Hematopoietic multipotent progenitor cell treated with erythropoietin and hydrocortisone succinate and interleukin-3 and kit ligand, for 6 days (in vitro differentiated cells): ENCODE measurements at regions not wholly inside any gene's neighbourhood (a gene's known extent, or its start where the extent isn't known, plus 50 kb on each side); places are given as distances from the start of the nearest gene placed in this dataset.
A peak's percentile ranks its signal among the peaks of the same experiment; 100 is the strongest.
"Not testable (repeated sequence)": the region's sequence is repeated elsewhere in the genome, so short reads cannot be mapped to it uniquely, and the experiment has no call there.

Experiments used
- DNase-seq: peaks from one replicate; pipeline ENCODE4 v3.0.0-alpha.2; 2015

DNA sequence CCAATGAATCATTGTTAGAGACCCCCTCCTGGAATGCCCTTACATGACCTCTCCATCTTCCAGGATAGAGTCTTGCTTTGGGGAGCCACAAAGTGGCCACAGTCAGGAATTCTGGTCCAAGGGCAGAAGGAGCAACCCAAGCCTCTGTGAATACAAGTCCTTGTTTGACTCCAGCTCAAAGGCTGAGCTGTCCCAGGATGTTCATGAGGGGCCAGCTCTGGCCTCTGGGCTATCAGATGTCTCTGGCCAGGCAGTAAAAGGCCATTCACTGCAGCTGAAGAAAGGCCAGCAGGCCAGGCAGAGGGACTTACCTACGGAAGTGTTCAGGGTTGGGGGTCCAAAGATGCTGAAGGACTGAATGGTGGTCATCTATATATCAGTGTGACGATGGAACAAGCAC is 98.3 kb upstream of the IPO9 start:
- no peak for DNase-seq

DNA sequence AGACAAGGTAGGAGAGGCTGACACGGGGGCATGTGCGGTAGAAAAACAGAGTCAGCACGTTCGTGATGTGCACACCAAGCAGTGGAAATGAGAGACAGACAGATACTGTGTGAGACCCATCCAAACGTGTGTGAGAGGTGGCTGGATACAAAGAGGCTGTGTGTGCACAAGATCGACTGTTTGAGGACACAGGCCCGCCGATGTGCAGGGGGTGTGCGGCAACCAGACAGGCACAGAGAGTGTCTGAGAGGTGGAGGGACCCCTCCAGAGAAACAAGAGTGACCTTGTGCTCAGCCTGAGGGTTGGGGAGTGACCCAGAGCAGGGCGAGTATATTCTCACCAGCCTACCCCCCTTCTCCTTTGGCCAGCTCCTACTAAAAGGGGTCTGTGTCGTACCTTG is 97.8 kb upstream of the IPO9 start:
- no peak for DNase-seq

DNA sequence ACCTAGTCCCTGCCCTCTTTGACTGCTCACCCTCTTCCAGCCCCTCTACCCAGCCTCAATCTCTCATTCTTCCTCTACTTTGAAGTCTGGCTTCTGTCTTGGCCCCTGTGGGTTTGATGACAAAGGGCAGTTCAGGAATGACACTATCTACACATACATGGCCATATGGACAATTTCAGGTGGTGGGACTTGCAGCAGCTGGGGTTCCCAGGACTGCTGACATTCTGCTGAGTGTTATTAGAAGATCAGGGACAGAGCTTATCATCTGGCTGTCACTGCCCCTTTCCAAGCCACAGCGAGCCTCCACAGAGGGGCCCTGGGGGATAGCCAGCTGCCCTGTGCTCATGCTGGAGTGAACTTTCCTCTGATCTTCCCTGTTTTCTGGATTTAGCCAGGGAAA is 97.4 kb upstream of the IPO9 start:
- DNase-seq, result no peak

DNA sequence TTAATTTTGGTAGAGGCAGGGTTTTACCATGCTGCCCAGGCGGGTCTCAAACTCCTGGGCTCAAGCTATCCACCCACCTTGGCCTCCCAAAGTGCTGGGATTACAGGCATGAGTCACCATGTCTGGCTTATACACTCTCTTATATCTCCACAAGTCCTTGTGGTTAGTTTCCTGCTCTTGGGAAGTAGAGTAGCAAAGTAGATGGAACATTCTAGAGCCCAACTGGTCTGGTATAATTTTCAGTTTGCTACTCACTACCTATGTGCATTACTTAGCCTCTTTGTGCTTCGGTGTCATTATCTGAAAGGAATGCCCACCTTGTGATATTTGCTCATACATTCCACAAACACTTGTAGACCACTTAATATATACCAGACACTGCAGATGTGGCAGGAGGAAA is 96.6 kb upstream of the IPO9 start:
- no peak for DNase-seq

DNA sequence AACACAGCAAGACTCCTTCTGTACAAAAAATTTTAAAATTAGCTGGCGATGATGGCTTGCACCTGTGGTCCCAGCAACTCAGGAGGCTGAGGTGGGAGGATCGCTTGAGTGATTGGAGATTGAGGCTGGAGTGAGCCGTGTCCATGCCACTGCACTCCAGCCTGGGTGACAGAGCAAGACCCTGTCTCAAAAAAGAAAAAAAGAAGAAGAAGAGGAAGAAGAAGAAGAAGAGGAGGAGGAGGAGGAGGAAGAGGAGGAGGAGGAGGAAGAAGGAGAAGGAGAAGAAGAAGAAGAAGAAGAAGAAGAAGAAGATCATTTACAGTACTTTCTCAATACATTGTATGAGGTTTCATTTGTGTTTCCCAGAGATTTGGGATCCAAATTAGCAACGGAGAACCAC is 94.7 kb upstream of the IPO9 start:
- DNase-seq, result not testable (repeated sequence)

DNA sequence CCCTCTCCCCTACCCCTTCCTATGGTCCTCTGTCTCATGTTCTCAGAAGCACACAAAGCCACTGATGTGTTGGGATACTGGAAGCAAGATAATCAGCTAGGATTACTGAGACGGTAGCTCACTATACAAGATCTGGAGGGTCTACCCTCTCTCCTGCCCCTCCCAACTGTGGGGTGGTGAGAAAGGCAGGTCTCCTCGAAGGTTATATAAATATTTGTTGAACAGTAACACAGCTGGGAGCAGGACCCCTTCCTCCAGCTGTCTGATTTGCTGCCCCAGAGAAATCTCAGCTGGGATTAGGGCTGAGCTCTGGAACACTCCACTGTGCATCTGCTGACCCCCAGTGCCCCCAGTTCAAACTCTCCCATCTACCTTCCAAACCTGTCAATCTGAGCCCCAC is 94.2 kb upstream of the IPO9 start:
- no peak for DNase-seq

DNA sequence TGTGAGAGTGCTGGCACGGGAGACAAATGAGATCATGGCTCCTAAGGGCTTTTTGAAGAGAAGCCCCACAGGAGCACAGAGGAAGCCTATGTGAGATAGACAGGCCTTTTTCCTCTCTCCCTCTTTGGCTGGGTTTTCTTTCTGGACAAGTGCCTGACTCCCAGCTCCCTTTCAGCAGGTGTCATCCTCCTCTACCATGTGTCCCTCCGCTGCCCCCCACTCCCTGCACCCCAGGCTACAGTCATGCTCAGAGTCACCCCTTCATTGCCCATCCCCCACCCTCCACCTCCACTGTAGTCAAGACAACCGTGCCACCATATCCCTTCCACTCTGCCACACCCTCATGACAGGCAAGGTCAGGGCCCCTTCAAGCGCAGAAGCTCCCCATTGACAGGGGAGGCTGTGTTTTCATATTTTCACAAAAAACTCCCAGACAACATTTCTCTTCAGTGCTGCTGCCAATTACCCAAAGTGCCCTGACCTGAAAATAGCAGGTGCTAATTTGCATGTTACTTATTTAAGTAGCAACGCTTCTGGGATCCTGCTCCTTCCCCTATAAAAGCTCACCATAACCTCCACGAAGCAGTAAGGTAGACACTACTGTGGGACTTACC is 92.1 kb upstream of the IPO9 start:
- DNase-seq, result no peak

DNA sequence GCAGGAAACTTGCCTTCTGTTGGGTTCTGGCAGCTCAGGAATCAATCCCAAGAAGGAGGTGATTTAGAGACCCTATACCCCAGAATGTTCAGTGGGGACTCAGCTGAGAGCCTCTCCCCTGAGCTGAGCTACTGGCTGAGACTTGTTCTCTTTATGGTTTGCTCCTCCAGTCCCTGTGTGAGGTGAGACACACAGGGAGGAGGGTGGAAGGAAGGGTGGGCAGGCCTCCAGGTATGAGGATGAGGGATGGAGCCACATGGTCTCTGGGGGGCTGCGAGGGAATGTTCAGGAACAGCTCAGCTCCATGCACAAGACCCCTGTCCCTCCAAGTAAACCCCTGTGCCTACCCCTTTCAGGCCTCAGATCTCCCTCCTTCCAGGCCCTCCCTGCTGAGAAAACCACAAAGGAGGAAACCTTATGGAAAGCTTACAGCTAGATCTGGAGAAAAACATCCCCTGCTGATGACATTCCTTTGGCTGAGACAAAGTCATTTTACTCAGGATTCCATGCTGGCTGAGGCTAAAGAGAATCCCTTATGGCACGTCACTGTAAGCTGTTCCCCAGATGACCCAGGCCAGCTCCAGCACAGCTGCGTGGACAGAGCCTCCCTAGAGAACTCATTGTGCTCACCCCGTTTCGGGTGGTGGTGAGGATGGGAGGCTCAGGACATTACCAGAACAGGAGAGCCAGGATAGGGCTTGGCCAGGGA is 91.5 kb upstream of the IPO9 start:
- no peak for DNase-seq

DNA sequence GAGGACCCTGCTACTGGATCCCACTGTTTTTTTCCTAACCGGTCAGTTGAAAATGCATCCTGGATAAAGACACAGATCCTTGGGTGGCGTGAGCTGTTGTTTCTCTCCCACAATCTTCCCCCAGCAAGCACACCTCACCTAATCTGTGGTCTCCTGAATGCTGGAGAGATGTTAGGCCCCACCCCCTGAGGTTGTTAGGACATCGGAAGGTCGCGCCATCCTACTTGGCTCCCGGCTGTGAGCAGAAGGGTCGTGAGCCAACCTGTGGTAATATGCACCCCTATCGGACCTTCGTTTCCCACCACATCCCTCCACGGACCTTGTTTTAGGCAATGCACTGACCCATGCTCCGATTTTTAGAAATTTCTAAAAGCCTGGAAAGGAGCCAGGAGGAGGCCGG is 89.9 kb upstream of the IPO9 start:
- DNase-seq, result no peak

DNA sequence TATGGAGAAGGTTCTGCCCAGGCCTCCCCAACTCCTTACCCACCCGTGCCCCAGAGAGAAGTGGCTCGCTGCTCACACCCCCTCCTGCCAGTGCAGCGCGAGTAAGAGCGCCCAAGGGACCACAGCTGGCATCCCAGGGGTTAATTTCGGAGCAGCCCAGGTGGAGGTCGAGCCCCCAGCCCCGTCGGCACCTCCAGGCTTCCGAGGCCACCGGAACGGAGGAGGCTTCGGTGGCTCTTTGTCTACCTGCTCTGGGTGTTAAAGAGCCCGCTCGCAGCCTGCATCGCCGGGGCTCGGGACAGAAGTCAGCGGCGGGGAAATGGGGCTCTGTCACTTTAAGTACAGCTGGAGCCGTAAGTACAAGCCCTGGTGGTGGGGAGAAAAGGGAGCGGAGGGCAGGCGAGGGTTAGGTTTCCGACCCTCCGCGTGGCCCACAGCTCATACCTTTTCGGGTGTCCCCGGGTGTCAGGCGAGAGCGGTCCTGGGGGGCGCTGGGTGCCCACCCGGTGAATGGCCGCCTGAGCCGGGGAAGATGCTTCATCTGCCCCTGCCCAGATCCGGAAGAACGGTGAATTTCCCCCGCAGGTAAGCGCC is 89.4 kb upstream of the IPO9 start:
- peak; percentile 66 for DNase-seq

DNA sequence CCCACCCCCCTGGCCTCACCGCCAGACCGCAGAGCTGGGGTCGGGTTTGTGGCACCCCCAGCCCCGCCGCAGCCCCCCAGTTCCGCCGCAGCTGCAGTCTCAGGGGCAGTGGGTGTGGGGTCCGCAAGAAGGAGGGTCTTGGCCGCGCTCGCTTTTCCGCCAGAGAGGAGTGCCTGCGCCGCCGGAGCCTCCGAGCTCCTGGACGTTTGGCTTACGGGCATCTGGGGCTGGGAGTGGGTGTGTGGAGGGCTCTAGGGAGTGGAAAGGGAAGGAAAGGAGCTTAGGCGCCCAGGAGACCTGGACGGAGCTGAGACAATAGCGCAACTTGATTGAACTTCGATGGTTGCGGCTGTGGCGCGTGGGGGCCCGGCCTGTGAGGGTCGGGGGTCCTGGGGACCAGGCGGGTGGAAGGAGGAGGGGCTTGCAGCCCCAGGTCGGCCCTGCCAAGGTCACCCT is 88.8 kb upstream of the IPO9 start:
- DNase-seq, result peak; percentile 21

DNA sequence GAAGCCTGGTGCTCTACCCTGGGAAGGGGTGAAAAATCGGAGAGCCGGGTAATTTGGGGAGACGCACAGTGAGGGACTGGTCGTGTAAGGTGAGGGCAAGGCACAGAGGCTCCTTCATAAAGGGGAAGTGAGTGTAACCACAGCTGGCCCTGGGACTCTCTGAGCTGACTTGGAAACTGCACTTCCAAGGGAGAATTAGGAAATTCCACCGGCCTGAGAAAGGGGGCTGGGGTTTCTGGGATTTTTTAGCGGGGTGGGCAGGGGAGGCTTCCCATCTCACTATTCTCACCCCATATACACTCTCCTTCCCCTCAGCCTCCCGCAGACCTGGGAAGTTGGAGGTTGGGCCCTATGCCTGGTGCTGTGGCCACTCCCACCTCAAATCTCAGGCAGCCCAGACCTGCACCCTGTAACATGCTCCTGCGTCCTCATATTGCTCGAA is 88.3 kb upstream of the IPO9 start:
- peak; percentile 35 for DNase-seq

DNA sequence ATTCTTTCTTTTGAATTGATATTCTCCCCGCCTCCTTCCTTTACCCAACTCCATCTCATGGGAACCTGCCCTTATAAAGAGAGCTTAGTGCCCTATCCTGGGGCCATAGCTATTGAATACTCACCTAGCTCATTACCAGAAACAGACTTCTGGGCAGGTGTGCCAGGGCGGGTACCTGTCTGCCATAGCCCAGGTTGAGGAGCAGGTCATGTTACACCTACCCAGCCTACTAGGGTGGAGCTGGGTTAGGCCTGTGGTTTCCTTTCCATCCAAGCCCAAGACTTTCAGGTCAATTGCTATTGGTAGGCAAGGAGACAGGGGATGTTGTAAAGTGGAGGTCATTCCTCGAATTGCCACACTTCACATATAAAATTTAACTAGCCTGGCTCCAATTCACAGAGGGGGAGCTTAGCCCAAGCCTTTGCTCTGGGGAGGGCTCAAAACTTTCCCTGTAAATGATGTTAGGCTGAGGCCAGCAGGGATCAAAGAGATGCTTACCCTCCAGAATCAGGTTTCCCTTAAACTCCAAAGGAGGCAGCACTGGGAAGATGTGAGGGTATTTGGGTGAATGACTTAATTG is 87.1 kb upstream of the IPO9 start:
- no peak for DNase-seq

DNA sequence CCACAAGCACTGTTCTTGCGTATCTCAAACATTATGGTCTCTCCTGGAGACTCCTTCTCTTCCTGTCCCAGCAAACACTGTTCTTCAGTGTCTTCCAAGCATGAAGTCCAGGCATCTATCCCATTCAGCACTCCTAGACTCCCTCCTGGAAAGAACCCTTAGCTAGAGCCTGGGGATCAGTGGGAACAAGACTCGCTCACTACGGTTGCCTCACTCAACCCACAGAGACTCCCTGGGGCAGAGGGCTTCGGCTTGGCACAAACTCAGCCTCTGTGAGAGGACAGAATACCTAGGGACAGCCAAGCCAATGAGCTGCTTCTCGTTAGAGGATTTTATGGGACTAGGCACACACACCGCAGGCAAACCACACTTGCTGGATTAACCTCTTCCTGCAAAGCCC is 86.5 kb upstream of the IPO9 start:
- no peak for DNase-seq

DNA sequence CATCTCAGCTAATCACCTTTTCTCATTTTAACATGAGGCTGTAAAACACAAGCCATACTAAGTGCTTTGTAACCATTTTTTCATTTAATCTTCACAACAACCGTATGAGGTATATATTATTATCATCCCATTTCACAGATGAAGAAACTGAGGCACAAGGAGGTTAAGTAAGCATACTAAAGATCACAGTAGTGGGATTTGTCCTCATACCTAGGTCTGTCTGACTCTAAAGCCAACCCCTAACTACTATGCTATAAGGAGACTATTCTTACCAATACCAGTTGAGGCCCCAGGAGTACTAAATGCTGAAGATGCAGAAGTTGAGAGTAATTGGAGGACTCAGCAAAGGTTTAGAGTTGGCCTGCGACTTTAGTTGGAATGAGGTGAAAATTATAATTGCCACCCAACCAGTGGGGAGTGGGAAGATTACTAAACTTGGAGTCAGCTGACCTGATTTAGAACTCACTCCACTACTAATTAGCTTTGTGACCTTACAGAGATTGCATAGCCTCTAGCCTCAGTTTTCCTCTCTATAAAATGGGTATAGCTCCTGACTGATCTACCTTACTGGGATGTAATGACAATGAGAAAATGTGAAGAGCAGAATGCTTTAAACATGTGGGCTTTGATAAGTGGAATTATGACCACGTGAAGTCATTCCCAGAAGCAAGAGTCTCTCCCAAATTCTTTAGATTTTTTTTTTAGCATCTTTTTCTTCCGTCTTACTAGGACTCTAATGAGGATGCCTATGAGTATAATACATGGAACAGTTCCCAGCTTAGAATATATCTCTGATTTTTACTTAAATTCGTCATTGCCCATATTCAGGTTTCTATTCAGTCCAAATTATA is 85.8 kb upstream of the IPO9 start:
- no peak for DNase-seq

DNA sequence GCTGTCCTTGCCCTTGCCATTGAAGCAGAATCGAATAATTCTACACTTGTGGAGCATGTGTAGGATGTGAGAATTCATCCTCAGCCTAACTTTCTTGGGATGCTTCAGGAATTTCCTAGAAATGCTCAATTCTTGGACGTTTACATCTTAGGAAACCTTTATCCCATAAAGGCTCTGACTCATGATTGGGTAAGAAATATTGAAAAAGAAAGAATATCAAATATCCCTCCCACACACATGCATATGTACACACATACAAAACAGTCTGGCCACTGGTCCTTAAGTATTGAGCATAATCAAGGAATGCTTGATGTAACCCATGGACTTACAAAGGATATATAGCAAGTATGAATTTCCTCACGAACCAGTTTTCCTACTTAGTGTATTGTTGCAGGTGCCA is 83.9 kb upstream of the IPO9 start:
- no peak for DNase-seq

DNA sequence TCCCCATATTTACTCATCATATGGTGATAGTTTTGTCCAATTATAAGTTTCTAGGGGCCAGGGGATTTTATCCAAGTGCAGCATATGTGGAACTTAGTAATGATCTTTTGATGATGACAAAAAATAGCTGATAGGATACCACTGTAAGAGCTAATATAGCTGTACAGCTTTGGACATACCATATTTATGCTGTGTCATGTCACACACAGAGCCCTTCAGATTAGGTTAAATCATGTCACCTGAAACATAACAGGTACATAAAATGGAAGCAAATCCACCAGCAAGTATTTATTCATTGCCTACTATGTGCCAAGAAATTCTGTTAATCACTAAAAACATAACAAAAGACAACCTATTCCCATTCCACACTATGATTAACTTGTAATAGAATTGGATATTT is 82.8 kb upstream of the IPO9 start:
- DNase-seq, result no peak

DNA sequence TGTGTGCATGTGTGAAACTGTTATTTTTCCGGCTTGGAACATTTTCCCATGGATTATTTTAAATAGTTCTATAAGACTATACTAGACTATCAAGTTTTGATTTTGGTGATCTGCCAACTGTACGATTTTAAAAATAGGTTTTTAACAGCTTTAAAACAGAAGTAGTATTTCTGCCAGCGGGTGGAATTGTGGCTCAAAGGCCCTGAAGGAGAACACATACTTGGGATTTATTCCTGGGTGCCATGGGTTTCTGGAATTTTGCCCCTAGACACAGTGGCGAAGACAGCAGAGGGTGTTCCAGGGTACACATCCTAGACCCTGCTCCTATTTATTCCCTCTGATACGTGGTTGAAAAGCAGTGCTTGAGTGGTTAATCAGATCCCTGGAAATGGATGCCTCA is 81.7 kb upstream of the IPO9 start:
- DNase-seq, result no peak

DNA sequence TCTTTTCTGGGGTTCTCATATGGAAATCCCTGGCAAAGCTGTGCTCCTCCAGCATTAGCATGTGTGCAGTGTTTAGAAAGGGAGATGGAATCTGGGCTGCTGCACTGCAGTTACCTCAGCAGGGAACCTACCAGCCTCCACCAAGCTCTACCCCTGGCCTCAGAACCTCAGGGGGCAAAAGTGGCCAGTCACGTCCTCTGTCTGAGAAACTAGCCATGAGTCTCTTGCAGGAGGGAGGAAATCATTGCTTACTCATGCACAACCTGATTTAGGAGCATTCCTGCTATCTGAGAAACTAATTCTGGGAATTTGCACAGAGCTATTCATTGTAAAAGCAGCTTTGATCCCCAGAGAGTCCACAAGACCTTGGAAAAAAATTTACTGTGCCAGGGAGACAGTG is 80.6 kb upstream of the IPO9 start:
- DNase-seq, result no peak

DNA sequence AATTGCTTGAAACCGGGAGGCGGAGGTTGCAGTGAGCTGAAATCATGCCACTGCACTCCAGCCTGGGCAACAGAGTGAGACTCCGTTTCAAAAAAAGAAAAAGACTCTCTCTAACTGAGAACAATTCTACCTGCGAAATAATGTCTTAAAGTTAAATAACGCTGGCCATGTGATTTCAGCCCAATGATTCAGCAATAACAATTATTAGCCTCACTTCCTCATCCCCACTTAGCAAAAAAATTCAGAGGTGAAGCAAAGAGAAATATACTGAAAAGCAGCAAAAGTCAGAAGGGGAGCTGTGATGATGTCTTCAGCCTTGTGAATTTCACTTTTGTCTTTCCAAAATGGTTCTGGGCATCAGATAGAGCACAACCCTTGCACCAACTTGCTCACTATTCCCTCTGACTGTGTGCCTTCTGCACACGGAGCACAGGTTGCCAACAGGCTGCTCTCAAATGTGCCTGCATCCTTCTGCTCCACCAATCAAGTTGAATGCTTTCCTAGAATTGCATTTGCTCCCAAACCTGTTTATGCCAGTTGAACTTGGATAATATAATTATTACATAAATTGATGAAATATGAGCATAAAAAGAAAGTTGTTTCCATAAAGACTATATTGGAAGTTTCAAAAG is 79.8 kb upstream of the IPO9 start:
- peak; percentile 43 for DNase-seq

DNA sequence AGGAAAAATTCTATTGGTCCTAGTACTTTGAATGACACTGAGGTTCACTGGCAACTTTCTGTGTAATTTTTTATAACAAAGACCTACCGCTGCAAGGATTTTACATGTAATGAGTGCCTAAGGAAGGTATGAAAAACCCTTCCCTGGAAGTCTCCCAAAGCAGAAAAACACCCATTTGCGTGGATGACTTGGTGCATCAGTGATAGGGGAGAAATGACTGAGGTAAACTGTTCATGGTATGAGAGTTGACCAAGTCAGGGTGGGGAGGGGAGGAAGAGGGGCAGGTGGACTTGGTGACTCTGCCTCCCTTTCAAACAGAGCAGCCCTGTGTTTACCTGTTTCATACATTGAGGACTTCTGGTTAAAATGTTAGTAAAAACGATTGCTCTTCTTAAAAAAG is 78.8 kb upstream of the IPO9 start:
- DNase-seq, result no peak

DNA sequence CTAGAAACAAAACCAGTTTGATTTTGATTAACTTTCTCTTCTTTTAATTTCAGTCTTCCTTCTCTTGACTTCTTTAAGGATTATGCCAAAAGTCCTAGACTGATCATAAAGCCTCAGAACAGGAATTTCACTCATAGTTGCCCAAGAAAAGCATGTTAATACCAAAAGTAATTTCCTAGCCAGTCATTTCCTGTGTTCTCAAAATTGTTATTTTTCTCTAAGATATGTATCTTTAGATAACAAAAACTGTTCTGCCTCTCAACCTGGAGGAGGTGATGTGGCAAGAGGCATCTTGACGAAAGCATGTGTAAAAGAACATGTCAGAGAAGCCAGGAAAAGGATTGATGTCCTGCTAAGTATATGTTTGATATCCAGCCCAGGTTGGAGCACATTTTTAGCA is 78.0 kb upstream of the IPO9 start:
- peak; percentile 39 for DNase-seq

DNA sequence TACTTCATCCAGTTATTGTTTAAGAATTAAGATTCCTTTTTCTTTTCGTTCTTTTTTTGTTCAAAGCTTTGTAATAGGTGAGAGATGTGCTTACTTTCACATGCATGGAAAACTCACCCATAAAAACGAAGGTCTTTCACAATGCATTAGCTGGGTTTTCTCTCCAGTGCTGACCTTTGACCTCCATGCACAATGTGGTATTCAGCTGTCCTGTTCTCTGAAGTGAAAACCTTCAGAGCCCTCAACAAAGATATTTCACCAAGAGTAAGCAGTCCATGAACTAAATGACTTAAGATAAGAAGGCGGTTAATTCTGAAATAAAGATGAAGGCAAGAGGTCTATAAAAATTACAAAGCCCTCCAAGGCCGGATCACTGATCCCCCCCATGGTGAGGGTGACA is 77.1 kb upstream of the IPO9 start:
- no peak for DNase-seq
